ENCODE measurements at regions not wholly inside any gene's neighbourhood (a gene's known extent, or its start where the extent isn't known, plus 50 kb on each side); places are given as distances from the start of the nearest gene placed in this dataset.
A peak's percentile ranks its signal among the peaks of the same experiment; 100 is the strongest.
"Not testable (repeated sequence)": the region's sequence is repeated elsewhere in the genome, so short reads cannot be mapped to it uniquely, and the experiment has no call there.

DNA sequence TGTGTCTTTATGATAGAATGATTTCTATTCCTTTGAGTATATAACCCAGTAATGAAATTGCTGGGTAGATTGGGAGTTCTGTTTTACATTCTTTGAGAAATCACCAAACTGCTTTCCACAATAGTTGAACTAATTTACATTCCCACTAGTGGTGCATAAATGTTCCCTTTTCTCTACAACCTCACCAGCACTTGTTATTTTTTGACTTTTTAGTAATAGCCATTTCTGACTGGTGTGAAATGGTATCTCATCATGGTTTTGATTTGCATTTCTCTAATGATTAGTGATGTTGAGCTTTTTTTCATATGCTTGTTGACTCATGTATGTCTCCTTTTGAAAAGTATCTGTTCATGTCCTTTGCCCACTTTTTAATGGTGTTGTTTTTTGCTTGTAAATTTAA, 296.0 kb upstream of the PIK3R1 start:
- DNase-seq: not testable (repeated sequence)

DNA sequence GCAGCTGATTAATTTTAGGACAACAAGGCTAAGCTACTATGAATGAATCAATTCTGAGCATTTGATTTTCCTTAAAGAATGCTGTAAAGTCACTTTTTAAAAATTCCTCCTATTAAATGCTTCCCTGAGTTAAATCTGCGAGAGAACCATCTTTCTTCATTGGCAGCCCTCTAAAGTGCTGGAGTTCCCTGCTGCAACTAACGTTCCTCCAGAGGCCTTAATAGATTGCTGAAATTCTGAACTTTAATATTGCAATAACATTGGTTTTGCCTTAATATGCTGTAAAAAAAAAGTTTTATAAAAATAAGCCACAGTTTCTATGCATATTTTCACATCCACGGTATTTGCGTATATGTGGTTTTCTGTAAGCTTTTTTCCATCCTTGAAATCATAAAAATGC, 298.0 kb upstream of the PIK3R1 start:
- no peak for DNase-seq

DNA sequence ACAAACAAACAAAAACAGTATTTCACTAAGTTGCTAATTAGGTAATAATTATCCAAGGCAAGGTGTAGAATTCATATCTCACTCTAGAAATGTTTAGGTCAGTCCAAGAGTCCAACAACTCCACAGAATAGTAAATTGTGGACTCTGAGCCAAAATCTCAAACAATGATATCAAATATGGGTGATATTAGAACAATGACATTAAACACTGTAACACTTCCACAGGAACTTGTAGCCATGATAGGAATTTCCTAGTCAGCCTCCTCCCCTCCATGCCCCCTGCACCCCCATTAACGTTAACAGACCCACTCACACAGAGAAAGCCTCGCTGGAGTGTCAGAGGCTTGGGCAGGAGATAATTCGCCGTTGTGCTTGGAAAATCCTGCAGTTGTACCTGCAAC, 305.0 kb upstream of the PIK3R1 start:
- DNase-seq: no peak

DNA sequence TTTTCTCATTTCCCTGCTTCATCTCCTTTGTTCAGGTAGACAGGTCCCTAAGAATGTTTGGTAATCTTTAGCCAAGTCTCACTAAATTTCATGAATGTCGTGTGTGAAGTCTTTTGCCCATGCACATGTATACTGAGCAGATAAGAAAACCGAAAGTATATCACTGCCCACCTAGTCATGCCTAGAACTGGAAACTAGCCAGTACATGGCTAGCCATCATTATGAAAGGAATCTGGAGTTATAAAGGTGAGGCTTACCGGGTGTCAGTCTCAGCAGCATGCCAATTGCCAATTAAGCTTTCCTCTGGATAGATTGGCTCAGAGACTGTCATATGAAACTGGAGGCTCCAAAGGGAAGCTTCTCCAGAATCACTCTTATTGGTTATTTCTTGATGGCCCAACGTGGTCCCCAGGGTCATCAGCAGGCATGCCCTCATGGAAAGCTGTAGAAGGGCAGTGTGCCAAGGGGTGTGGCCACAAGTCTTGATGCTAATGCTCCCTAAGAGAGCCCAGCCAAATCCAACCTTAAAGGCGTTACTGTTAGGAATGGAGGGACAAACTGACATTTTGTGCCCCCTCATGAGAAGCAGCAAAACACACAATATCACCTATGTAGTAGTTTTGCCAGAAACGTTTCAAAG, 307.3 kb upstream of the PIK3R1 start:
- no peak for DNase-seq

DNA sequence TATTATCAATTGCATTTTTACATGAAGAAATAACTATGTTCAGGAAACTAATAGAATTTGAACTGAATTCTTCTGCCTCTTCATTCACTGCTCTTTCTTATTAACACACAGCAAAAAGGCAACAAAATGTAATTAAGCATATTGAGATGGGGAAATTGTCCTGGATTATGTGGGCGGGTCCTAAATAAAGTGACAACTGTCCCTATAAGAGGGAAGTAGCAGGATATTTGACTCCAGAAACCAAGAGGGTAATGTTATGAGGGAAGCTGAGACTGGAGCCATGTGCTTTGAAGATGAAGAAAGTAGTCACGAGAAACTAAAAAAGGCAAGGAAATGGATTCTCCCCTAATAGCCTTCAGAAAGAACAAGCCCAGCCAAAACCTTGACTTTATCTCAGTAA, 311.2 kb upstream of the PIK3R1 start:
- DNase-seq: no peak

DNA sequence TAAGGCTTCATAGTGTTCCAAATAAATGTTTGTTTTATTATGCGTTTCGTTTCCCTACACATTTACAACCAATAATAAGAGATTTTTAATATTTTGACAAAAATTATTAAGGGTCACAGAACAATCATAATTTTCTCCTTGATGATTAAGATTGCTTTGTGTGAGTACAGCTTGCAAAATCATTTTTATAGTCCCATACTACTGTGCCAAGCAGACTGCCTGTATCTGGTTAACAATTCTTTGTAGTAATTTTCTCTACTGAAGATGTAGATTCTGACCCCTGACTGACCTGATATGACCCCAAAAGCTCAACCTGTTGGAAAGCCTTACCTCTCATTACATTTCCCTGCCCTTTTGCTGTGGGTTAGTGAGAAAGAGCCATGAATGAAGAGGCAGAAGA, 311.9 kb upstream of the PIK3R1 start:
- no peak for DNase-seq

DNA sequence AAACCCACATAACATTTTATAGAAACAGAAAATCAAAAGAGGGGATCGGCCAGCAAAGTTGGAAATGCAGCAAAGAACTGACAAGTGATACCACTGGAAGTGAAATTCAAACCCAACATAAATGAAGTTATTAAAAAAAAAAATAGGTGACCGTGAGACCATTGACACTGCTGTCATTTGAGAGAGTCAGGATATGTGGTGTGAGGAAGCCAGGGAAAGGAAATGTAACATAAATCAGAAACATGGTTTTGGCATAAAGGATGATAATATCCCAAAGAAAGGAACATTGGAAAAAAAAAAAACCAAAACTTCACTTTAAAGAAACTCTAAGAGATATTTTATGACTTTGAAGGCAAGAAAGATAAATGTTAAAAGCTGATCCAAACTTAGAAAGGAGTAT, 312.4 kb upstream of the PIK3R1 start:
- DNase-seq: no peak

DNA sequence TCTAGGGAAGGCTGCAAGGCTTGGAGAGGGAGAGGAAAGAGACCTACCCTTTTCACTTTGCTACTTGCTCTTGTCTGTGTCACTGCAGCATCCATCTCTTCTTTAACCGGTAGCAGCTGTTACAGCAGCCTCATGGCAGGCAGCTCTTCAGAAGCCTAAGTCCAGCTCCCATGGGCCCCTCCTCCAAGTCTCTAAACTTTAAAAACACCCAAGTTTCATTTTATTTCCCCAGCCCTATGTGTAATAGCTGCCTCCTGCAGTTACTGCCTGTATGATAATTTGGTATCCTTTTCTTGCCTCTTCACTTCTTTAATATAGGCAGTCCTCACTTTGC, 313.1 kb upstream of the PIK3R1 start:
- no peak for DNase-seq

DNA sequence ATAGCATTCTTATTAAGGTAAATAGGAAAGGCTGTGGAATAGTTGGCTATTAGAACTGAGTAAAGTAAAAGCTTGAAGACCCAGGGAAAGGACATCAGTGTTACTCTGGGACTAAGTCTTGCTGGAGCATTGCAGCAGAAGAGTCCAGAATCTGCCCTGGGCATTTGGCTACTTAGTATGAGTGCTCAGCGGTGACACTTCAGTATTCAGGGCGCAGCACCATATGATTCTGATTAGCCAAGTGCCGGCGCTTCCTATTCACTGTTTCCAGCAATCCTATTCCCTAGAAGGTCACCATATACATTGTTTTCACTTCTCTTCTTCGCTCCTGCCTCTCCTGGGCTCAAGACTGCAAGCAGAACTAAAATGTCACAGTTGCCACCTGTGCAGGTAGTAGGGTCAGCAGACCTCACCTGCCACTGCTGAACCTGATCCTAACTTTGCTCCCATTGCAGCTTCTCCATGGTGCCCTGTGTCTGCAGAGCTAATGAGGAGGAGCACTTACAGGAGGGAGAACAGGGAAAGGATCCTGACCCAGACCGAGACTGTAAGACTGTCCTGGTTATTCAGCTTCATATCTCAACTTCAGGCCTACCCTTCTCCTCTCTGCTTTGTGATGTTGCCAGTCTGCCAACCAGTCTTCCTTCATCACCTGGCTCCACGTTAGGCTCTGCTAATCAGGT, 313.6 kb upstream of the PIK3R1 start:
- no peak for DNase-seq

DNA sequence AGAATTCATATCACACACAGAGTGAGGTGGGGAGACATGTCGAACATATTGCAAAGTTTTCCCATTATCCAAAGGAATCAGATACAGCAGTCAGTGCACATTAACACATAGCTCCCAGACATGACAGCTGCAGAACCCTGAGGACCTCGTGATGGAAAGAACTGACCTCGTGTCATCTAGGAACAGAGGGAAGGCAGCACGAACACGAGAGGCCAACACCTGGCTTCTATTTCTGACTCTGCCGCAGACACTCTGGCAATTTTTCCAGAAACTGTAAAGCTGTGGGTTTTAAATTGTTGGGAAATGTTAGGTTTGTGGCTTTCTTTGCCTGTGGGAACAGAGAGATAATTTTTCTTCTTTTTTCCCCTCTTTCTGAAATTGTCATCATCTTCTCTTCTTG, 315.0 kb upstream of the PIK3R1 start:
- DNase-seq: no peak

DNA sequence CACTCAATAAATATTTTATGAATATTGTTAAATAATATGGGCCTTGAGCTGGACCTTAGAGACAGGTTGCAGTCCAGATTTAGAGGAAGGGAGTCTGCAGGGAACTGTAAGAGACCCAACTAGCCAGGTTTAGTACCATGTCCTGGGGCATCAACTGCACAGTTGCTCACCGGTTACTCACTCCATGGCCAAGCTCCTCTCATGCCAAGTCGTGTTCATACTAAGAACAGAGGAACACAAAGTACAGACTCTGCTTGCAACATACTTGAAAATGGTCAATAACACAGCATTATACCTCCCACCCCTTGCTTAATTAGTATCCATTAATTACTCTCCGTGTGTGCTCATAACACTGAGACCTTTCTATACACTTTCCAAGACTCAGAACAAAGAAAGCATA, 317.6 kb upstream of the PIK3R1 start:
- no peak for DNase-seq

DNA sequence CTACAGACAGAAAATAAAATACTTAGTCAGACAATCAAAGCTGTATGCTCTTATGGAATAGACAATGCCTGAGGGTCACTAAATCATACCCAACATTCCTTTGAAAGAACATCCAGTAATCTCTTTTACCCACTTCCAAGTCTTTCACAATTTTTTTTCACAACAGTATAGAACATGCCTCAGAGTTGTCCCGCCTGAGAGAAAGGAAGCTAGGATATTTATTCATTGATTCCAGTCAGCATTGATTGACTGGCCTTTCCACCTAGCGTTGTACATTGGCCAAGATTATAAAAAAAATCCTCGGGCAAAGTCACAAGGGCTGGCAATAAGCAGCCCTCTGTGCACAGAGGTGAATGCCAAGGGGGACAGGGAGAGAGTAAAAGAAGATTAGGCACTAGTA, 318.1 kb upstream of the PIK3R1 start:
- no peak for DNase-seq

DNA sequence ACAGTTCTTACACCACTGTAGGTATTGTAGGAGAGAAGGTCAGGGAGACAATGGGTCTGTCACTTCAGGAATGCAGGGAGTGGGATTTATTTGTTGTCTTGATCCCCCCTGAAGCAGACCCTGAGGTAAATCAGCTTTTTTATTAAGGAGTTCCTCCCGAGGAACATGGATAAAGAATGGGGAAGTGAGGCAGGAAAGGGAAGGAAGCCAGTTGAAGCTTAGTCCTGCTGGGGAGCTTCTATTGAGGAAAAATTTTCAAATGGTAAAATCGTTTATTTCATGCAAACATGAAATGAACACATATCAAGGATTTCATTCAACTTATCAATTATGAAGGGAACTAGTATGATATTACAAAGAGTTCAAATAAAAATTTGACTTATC, 318.6 kb upstream of the PIK3R1 start:
- no peak for DNase-seq

DNA sequence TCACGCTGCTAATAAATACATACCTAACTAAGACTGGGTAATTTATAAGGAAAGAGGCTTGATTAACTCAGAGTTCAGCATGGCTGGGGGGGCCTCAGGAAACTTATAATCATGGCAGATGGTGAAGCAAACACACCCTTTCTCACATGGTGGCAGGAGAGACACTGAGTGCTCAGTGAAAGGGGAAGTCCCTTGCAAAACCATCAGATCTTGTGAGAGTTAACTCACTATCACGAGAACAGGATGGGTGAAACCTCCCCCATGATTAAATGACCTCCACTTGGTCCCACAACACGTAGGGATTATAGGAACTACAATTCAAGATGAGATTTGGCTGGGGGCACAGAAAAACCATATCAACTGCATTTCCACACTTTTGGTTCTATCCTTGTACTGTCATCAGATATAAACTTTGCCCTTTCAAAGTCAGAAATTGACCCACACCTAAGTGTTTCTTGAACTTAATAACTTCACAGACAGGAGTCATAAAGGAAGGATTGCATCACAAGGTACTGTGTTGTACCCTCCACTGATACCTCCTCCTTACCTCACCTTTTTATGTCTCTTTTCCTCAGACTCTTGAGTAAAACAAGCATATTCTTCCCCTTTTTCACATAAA, 319.1 kb upstream of the PIK3R1 start:
- no peak for DNase-seq

DNA sequence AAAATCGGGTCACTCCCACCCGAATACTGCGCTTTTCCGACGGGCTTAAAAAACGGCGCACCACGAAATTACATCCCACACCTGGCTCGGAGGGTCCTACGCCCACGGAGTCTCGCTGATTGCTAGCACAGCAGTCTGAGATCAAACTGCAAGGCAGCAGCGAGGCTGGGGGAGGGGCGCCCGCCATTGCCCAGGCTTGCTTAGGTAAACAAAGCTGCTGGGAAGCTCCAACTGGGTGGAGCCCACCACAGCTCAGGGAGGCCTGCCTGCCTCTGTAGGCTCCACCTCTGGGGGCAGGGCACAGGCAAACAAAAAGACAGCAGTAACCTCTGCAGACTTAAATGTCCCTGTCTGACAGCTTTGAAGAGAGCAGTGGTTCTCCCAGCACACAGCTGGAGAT, 325.7 kb upstream of the PIK3R1 start:
- DNase-seq: not testable (repeated sequence)

DNA sequence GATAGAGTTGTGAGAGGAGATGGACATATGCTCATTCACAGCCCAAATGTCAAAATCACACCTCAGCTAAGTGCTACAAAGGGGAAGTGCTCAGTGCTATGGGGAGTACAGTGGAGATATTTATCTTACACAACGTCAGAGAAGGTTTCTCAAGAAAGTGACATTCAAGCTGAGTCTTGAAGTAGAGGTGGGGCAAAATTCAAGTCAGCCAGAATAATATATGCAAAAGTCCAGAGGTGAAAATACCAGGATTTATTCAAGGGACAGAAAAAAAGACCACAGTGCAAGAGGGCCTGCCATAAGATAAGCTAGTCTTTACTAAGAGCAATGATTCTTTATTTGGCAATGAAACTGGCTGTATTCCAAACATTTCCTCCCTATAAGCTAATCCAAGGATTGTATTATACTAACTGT, 327.8 kb upstream of the PIK3R1 start:
- DNase-seq: no peak

DNA sequence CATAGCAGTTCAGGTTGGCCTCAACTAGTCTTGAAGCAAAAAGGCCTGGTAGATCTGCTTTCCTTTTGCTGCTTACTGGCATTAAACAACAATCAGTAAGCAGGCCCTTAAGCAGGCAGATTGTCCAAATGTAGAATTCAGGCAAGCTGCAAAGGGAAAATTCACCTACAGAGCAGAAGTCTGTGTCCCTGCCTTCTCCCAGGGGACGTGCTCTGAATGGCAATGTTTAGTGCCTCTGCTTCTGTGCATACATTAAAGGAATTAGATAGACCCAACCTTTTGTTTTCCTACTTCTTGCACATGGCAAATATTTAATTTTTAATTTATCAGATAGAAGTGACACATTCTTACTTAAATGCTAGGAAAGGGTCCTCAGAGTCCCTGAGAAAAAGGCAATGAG, 328.8 kb upstream of the PIK3R1 start:
- DNase-seq: no peak

DNA sequence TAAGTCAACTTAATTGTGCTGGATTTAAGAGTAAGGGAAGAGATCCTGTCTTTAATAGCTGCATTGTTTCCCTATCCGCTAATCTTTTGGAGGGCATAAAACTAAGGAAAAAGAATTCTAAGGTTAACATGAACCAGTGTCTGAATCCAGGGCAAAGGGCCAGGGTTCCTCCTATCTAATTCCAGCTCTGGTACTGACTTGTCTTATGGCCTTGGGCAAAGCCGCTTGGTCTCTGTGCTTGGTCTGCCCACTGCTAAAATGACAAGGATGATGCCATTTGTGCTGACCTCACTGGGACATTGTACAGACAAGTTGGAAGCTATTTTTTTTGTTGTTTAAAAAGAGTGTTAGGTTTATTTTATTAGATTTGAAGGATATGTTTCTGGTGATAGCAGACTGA, 334.7 kb upstream of the PIK3R1 start:
- DNase-seq: no peak

DNA sequence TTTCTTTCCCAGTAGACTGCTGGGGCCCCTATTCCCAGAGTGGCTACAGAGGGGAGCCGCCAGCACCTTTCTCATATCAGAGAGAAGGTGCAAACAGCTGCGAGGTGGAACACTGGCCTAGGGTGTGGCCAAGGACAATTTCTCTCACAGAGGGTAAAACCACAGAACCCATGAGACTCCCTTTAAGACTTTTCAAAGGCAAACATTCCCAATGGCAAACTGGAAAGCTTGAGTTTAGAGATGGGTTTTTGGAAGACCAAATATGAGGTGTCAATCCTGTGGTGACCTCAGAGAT, 335.1 kb upstream of the PIK3R1 start:
- no peak for DNase-seq

DNA sequence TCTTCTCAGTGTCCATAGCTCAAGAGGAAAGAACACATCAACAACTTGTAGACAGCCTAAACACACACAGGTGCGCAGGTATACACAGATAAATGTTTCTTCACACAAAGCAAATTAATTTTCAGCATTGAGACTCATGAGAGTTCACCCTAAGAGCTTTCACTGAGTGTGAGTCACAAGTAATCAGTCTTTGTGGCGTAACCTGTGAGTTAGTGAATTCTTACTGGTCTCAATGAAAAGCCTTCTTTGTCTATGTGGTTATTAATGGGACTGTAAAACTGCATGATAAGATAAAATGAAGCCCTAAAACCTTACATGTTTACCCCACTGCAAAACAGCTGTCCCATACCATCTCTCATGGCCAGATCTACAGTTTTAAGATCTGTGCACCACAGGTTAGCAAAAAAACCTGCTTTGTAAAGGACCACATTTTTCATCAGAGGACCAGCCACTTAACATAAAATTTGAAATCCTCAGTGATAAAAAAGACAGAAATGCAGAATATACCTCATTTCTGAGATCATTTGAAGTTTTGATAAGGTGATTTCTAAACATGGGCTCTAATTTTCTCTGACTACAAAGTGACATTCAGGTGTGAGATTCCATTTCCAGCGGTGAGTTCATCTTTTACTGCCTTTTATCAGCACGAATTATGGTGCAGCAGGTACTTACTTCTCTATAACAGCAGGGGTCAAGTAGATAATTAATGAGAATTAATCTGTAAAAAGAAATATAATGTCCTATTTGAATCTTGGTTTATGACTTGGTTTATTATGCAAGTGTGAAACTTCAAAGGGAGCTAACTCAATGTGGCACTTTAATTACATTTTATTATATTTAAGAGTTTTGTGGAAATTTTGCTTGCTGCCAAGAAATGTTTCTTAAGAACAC, 335.7 kb upstream of the PIK3R1 start:
- no peak for DNase-seq

DNA sequence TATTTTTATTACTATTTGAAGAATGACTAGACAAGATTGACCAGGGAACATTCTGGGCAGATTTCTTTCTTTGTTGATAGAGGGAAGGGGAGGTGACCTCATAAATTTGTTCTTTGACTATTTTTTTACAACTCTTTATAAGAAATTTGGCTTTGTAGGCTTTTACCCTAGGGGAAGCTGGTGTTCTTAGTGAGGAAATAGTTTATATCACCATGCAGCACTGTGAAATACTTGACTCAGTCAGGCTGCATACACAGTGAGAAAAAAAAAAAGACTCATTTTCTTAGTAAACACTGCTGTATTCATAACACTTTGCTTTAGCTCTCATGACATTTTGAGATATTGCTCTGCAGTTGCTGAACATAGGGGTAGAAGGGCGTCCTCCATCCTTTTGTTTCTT, 336.6 kb upstream of the PIK3R1 start:
- peak; percentile 6 for DNase-seq

DNA sequence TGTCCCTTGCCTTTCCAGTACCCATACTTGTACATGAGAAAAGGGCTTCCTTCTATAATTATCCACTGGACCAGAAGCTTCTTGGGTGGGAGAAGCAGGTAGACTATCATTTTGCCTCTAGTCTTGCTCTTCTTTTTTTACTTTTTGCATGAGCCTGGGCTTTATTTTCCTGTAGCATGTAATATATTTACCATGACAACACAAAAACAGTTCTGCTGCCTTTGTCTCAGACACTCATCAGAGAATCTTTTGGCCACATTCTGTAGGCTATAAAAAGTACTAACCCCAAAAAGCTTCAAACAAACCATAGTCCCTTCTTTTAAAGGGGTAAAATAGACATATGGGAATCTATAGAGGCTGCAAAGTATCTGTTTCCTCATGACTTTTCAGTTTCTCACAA, 339.2 kb upstream of the PIK3R1 start:
- DNase-seq: no peak

DNA sequence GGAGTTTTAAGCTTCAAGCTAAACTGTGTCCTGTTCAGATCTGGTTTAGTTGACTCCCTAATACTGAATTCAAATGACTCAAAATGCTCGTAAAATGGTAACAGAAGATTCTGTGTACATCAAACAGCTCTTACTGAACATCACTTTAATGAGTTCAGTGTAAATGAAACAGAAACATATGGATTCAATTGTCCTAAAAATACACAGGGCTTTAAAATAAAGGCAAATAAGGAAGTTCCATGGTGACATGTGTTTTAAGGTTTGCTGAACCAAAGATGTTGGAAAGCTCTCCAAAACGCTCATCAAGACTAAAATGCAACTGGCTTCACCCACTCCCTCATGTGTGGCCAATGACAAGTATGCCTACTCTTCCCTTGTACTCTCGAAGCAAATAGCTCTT, 340.0 kb upstream of the PIK3R1 start:
- DNase-seq: no peak

DNA sequence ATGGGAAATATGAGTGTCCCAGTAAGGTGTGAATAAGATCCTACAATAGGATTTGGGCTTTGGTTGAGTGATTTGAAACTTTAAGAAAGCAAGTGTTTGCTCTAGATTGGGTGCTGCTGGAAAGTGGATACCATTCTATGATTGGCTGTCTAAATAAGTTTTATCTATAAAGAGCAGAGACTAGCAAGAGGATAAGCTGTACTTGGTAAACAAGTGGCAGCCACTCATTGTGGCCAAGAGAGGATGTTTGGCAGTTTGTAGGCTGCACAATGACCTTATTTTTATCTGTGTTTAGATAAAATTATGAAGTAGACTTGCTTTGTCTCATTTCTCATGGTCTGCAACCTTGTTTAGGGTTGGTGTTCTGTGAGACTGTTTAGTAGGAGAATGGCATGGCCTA, 341.6 kb upstream of the PIK3R1 start:
- no peak for DNase-seq
